Fibroblast of skin of abdomen (primary cell): ENCODE measurements at regions not wholly inside any gene's neighbourhood (a gene's known extent, or its start where the extent isn't known, plus 50 kb on each side); places are given as distances from the start of the nearest gene placed in this dataset.

Experiments
- DNase-seq: peaks from one replicate; pipeline ENCODE4 v3.0.0-alpha.2; 2013

GRCh38 chr12:22993609-22994315 lies 368.8 kb downstream of the ETNK1 start:
- peak; percentile 66 for DNase-seq

GRCh38 chr12:22994316-22994675 lies 369.3 kb downstream of the ETNK1 start:
- DNase-seq = no peak

GRCh38 chr12:23001487-23001886 lies 376.5 kb downstream of the ETNK1 start:
- DNase-seq = no peak

- no peak for DNase-seq
Measured at GRCh38 chr12:23002381-23002780, 377.4 kb downstream of the ETNK1 start.

GRCh38 chr12:23004473-23005020 lies 379.6 kb downstream of the ETNK1 start:
- DNase-seq = no peak

- no peak for DNase-seq
Measured at GRCh38 chr12:23005387-23005786, 380.4 kb downstream of the ETNK1 start.

- no peak for DNase-seq
Measured at GRCh38 chr12:23006413-23006812, 381.4 kb downstream of the ETNK1 start.

- no peak for DNase-seq
Measured at GRCh38 chr12:23008623-23009022, 383.7 kb downstream of the ETNK1 start.

GRCh38 chr12:23014749-23015148 lies 389.8 kb downstream of the ETNK1 start:
- no peak for DNase-seq

GRCh38 chr12:23025372-23026016 lies 400.5 kb downstream of the ETNK1 start:
- DNase-seq = no peak

- no peak for DNase-seq
Measured at GRCh38 chr12:23028158-23028802, 403.3 kb downstream of the ETNK1 start.

GRCh38 chr12:23029185-23029584 lies 404.2 kb downstream of the ETNK1 start:
- no peak for DNase-seq

- no peak for DNase-seq
Measured at GRCh38 chr12:23039834-23040233, 414.9 kb downstream of the ETNK1 start.

GRCh38 chr12:23041774-23042173 lies 416.8 kb downstream of the ETNK1 start:
- DNase-seq = no peak

- DNase-seq = no peak
Measured at GRCh38 chr12:23043646-23044045, 418.7 kb downstream of the ETNK1 start.

GRCh38 chr12:23049180-23049579 lies 424.2 kb downstream of the ETNK1 start:
- DNase-seq = no peak

GRCh38 chr12:23055004-23055403 lies 430.0 kb downstream of the ETNK1 start:
- DNase-seq = peak; percentile 4

GRCh38 chr12:23057571-23057970 lies 432.6 kb downstream of the ETNK1 start:
- no peak for DNase-seq

GRCh38 chr12:23060161-23060560 lies 435.2 kb downstream of the ETNK1 start:
- no peak for DNase-seq

- DNase-seq = no peak
Measured at GRCh38 chr12:23063206-23063605, 438.2 kb downstream of the ETNK1 start.

- no peak for DNase-seq
Measured at GRCh38 chr12:23066095-23066494, 441.1 kb downstream of the ETNK1 start.

GRCh38 chr12:23083267-23083666 lies 458.3 kb downstream of the ETNK1 start:
- DNase-seq = peak; percentile 62

GRCh38 chr12:23084236-23084995 lies 459.4 kb downstream of the ETNK1 start:
- peak; percentile 79 for DNase-seq
